Right hindlimb (tissue), 1 donor: ENCODE measurements at regions not wholly inside any gene's neighbourhood (a gene's known extent, or its start where the extent isn't known, plus 50 kb on each side); places are given as distances from the start of the nearest gene placed in this dataset.

Experiments used
- DNase-seq: peaks from one replicate; pipeline ENCODE4 v3.0.0-alpha.2; 2018

- no peak for DNase-seq
These were observed 54.0 kb upstream of the GTF3A start for GRCh38 chr13:27370305-27370872.

GRCh38 chr13:27371932-27372331 lies 52.5 kb upstream of the GTF3A start:
- DNase-seq: no peak

GRCh38 chr13:27372896-27373295 lies 51.5 kb upstream of the GTF3A start:
- DNase-seq: no peak

GRCh38 chr13:27374126-27374613 lies 50.2 kb upstream of the GTF3A start:
- DNase-seq: no peak
